Uterus (tissue), 2 donors: ENCODE measurements at regions not wholly inside any gene's neighbourhood (a gene's known extent, or its start where the extent isn't known, plus 50 kb on each side); places are given as distances from the start of the nearest gene placed in this dataset.

Source experiments
- POLR2A ChIP-seq, 2 donors: fragments of 450-650 bp; IDR thresholded peaks; one replicate each; pipeline ENCODE4 v1.6.1; 2016; ENCODE audit warnings: antibody characterized with exemption in 2 of 2, mild to moderate bottlenecking in 1 of 2, moderate library complexity in 1 of 2
- TF ChIP-seq, protein P1 (sequence below), 4 experiments: fragments of 200-600 bp in 2 of 4; fragments of 450-650 bp in 2 of 4; sonication (generic) in 2 of 4; IDR thresholded peaks; one replicate each; pipeline ENCODE4 v1.5.1; 2016 to 2019; ENCODE audit warnings: antibody characterized with exemption in 4 of 4, mild to moderate bottlenecking in 2 of 4, moderate library complexity in 1 of 4

GRCh38 chr6:40891686-40892085, 147.3 kb downstream of the UNC5CL start:
- TF ChIP-seq, protein P1, sequence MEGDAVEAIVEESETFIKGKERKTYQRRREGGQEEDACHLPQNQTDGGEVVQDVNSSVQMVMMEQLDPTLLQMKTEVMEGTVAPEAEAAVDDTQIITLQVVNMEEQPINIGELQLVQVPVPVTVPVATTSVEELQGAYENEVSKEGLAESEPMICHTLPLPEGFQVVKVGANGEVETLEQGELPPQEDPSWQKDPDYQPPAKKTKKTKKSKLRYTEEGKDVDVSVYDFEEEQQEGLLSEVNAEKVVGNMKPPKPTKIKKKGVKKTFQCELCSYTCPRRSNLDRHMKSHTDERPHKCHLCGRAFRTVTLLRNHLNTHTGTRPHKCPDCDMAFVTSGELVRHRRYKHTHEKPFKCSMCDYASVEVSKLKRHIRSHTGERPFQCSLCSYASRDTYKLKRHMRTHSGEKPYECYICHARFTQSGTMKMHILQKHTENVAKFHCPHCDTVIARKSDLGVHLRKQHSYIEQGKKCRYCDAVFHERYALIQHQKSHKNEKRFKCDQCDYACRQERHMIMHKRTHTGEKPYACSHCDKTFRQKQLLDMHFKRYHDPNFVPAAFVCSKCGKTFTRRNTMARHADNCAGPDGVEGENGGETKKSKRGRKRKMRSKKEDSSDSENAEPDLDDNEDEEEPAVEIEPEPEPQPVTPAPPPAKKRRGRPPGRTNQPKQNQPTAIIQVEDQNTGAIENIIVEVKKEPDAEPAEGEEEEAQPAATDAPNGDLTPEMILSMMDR (IDR thresholded peaks at IDR 0.05): no peak
- no peak for TF ChIP-seq POLR2A (IDR thresholded peaks at IDR 0.05)
